Caco-2 (cell line): ENCODE measurements at regions not wholly inside any gene's neighbourhood (a gene's known extent, or its start where the extent isn't known, plus 50 kb on each side); places are given as distances from the start of the nearest gene placed in this dataset.

Experiments
- BruUV-seq: library from RNA; stranded (reverse); fragments of 400-500 nt; replicated peaks from 2 replicates; lab custom pipeline; 2021; lab: Mats Ljungman, UMichigan
- CTCF ChIA-PET: fragments of 300-600 bp; sonication (Branson Sonifier 250); formaldehyde crosslinking; loops from one replicate; lab custom pipeline; 2022; ENCODE audit warnings: antibody characterized with exemption; lab: Charles Lee
- POLR2A ChIA-PET: fragments of 300-600 bp; sonication (Branson Sonifier 250); formaldehyde crosslinking; loops from one replicate; lab custom pipeline; 2022; ENCODE audit warnings: antibody characterized with exemption; lab: Charles Lee
- DNase-seq, 2 experiments: peaks; one replicate each; pipeline versions ENCODE4 v3.0.0 to v3.0.0-alpha.2; 2020 to 2022
- H3K27me3 ChIP-seq: replicated peaks from 2 replicates; pipeline ENCODE4 v1.6.0; 2011; ENCODE audit warnings: low read length; ENCODE audit not compliant: control insufficient read depth, insufficient read depth
- H3K36me3 ChIP-seq: 2 replicates; pipeline ENCODE4 v1.5.1; 2011; ENCODE audit warnings: low read length; ENCODE audit not compliant: control insufficient read depth, insufficient read depth
- H3K4me1 ChIP-seq: fragments of 250-450 bp; sonication (Bioruptor Pico); 2 replicates; pipeline ENCODE4 v1.5.1; 2020; ENCODE audit warnings: mild to moderate bottlenecking
- H3K4me3 ChIP-seq: 2 replicates; pipeline ENCODE4 v1.5.1; 2011; ENCODE audit warnings: low read depth, mild to moderate bottlenecking, control low read depth, low read length
- H3K9me3 ChIP-seq: fragments of 250-450 bp; sonication (Bioruptor Pico); 2 replicates; pipeline ENCODE4 v1.5.1; 2020; ENCODE audit warnings: mild to moderate bottlenecking, moderate library complexity
- H3K27ac Mint-ChIP-seq: one replicate; pipeline ENCODE4 v1.8.0; 2022; ENCODE audit warnings: mixed read lengths; ENCODE audit not compliant: unreplicated experiment
- H3K27me3 Mint-ChIP-seq: one replicate; pipeline ENCODE4 v1.8.0; 2022; ENCODE audit warnings: mixed read lengths; ENCODE audit not compliant: insufficient read depth, unreplicated experiment
- H3K36me3 Mint-ChIP-seq: one replicate; pipeline ENCODE4 v1.8.0; 2022; ENCODE audit warnings: mild to moderate bottlenecking, mixed read lengths; ENCODE audit not compliant: insufficient read depth, unreplicated experiment
- H3K4me1 Mint-ChIP-seq: one replicate; pipeline ENCODE4 v1.8.0; 2022; ENCODE audit warnings: low read depth, mixed read lengths; ENCODE audit not compliant: unreplicated experiment
- H3K4me3 Mint-ChIP-seq: one replicate; pipeline ENCODE4 v1.8.0; 2022; ENCODE audit warnings: mild to moderate bottlenecking, moderate library complexity, mixed read lengths; ENCODE audit not compliant: unreplicated experiment
- H3K9me3 Mint-ChIP-seq: one replicate; pipeline ENCODE4 v1.8.0; 2022; ENCODE audit warnings: mixed read lengths; ENCODE audit not compliant: unreplicated experiment
- CTCF ChIP-seq, 2 experiments: fragments of 200-600 bp in 1 of 2; IDR thresholded peaks; 1 replicate in 1 of 2; 2 replicates in 1 of 2; pipeline versions ENCODE4 v1.5.1 to v1.8.0; 2011 to 2022; ENCODE audit warnings: antibody characterized with exemption in 1 of 2, control low read depth in 1 of 2, inconsistent platforms in 1 of 2, low read depth in 1 of 2, low read length in 1 of 2, mild to moderate bottlenecking in 1 of 2, moderate library complexity in 1 of 2; ENCODE audit not compliant: insufficient read depth in 1 of 2, severe bottlenecking in 1 of 2, unreplicated experiment in 1 of 2
- intact Hi-C: fragments of 100-400 bp; cut with micrococcal nuclease; formaldehyde crosslinking; loops from one replicate; pipeline ENCODE4 v1.10.0; 2022; ENCODE audit not compliant: unreplicated experiment

DNA sequence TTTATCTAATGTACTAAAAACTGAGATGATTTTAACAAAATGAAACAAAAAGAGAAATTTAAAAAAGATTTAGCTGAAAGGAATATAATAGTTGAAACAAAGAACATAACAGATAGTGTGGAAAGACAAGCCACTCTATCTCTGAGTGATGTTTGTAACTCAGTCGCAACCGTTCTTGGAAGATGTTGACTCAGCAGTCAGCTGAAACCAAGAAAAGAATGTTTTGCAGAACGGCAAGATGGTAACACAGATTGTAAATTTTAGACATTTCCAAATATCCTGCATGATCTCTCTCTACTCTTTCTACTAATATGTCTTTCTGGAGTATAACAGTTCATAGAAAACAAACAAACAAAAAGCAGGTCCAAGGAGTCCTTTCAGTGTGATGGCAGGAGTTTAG, 746.1 kb upstream of the CDH6 start:
- Histone ChIP-seq H3K9me3 (no peaks in the 10 kb centered on the region; the same call in 1 of the 2 replicates), H3K36me3 (no peaks in the 10 kb centered on the region), H3K4me1 (no peaks in the 10 kb centered on the region), H3K27me3 (no peaks in the 10 kb centered on the region), H3K4me3 (no peak overlapping the region)
- intact Hi-C loops = no loop called here
- TF ChIP-seq CTCF (IDR thresholded peaks at IDR 0.05; ENCODE audit: insufficient read depth in 1 of 2, low read depth in 1 of 2, low read length in 1 of 2, severe bottlenecking in 1 of 2, unreplicated experiment in 1 of 2) = no peak
- Mint-ChIP-seq H3K36me3 (no peaks in the 10 kb centered on the region), H3K27me3 (peaks cover 5% of the 10 kb centered on the region), H3K9me3 (no peaks in the 10 kb centered on the region), H3K4me1 (no peaks in the 10 kb centered on the region), H3K4me3 (no peak overlapping the region), H3K27ac (no peak overlapping the region)
- CTCF ChIA-PET = no interaction called here
- DNase-seq = no peak
- BruUV-seq = no TSS peak
- POLR2A ChIA-PET = no interaction called here

- intact Hi-C loops = no loop called here
- no peak for DNase-seq
- BruUV-seq = no TSS peak
- H3K27ac Mint-ChIP-seq = no peak overlapping the region
- H3K9me3 Mint-ChIP-seq = no peaks in the 10 kb centered on the region
- Histone ChIP-seq H3K36me3 (no peaks in the 10 kb centered on the region), H3K4me1 (no peaks in the 10 kb centered on the region), H3K4me3 (no peak overlapping the region), H3K9me3 (no peaks in the 10 kb centered on the region; the same call in 1 of the 2 replicates), H3K27me3 (no peaks in the 10 kb centered on the region)
- no peak for TF ChIP-seq CTCF (IDR thresholded peaks at IDR 0.05; ENCODE audit: insufficient read depth in 1 of 2, low read depth in 1 of 2, low read length in 1 of 2, severe bottlenecking in 1 of 2, unreplicated experiment in 1 of 2)
- H3K27me3 Mint-ChIP-seq = peaks cover 5% of the 10 kb centered on the region
- no peaks in the 10 kb centered on the region for H3K4me1 Mint-ChIP-seq
- CTCF ChIA-PET = no interaction called here
- no peaks in the 10 kb centered on the region for H3K36me3 Mint-ChIP-seq
- no peak overlapping the region for H3K4me3 Mint-ChIP-seq
- POLR2A ChIA-PET = no interaction called here
These were observed 747.0 kb upstream of the CDH6 start for GRCh38 chr5:30446456-30446855.

DNA sequence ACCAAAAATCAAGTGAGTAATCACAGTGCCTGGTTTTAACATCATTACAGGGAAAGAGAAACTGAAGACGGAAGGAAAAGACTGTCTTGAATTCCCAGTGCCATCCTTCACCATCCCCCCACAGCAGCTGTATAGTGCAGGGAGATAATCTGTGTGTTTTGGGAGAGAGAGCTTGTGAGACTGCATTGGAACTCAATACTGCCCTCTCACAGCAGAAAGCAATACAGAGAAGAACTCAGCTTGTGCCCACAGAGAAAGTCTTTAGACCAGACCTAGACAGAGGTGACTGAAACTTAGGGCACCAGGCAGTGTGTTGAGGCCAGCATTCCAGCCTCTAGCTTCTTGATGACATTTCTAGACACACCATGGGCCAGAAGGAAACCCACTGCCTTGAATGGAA, 754.7 kb upstream of the CDH6 start:
- no peaks in the 10 kb centered on the region for H3K27me3 ChIP-seq
- H3K9me3 Mint-ChIP-seq = peaks cover 11% of the 10 kb centered on the region
- no peaks in the 10 kb centered on the region for H3K27me3 Mint-ChIP-seq
- CTCF ChIA-PET = no interaction called here
- no peaks in the 10 kb centered on the region; the same call in 1 of the 2 replicates for H3K9me3 ChIP-seq
- no peak overlapping the region for H3K27ac Mint-ChIP-seq
- H3K36me3 Mint-ChIP-seq = no peaks in the 10 kb centered on the region
- TF ChIP-seq CTCF (IDR thresholded peaks at IDR 0.05; ENCODE audit: insufficient read depth in 1 of 2, low read depth in 1 of 2, low read length in 1 of 2, severe bottlenecking in 1 of 2, unreplicated experiment in 1 of 2) = peak in 1 of 2 experiments; percentile 8
- no peaks in the 10 kb centered on the region for H3K4me1 Mint-ChIP-seq
- DNase-seq = no peak
- H3K4me1 ChIP-seq = no peaks in the 10 kb centered on the region
- intact Hi-C loops = no loop called here
- H3K4me3 Mint-ChIP-seq = no peak overlapping the region
- no TSS peak for BruUV-seq
- no peak overlapping the region for H3K4me3 ChIP-seq
- POLR2A ChIA-PET = no interaction called here
- no peaks in the 10 kb centered on the region for H3K36me3 ChIP-seq
